HEK293 (cell line): ENCODE measurements at regions not wholly inside any gene's neighbourhood (a gene's known extent, or its start where the extent isn't known, plus 50 kb on each side); places are given as distances from the start of the nearest gene placed in this dataset.

ENCODE experiments used
- CTCF ChIA-PET: fragments of 350-600 bp; formaldehyde crosslinking; extraction: SDS; loops from one replicate; lab custom pipeline; 2021; ENCODE audit warnings: antibody characterized with exemption; lab: Yijun Ruan, JAX
- POLR2A ChIA-PET: fragments of 300-600 bp; formaldehyde crosslinking; extraction: SDS; loops from one replicate; lab custom pipeline; 2020; ENCODE audit warnings: antibody characterized with exemption, inconsistent platforms; lab: Yijun Ruan, JAX
- H3K27ac ChIP-seq: fragments of 200-500 bp; sonication (Bioruptor generic); 2 replicates; pipeline ENCODE4 v1.5.1; 2014; ENCODE audit warnings: low read depth, low read length, control low read depth, inconsistent platforms; ENCODE audit errors: extremely low read depth
- H3K36me3 ChIP-seq, 2 experiments: fragments of 200-500 bp in 1 of 2; sonication (Bioruptor generic) in 1 of 2; 1 replicate in 1 of 2; 2 replicates in 1 of 2; pipeline ENCODE4 v1.5.1; 2014 to 2017; ENCODE audit warnings: inconsistent platforms in 2 of 2, low read length in 2 of 2; ENCODE audit not compliant: control insufficient read depth in 2 of 2, insufficient read depth in 1 of 2
- H3K4me1 ChIP-seq: fragments of 200-500 bp; sonication (Bioruptor generic); 2 replicates; pipeline ENCODE4 v1.5.1; 2014; ENCODE audit warnings: mild to moderate bottlenecking, low read length, inconsistent platforms; ENCODE audit not compliant: control insufficient read depth, insufficient read depth
- H3K4me3 ChIP-seq: 2 replicates; pipeline ENCODE4 v1.5.1; 2011; ENCODE audit warnings: low read depth, mild to moderate bottlenecking, control low read depth, low read length, moderate library complexity
- H3K9me3 ChIP-seq: fragments of 200-500 bp; sonication (Bioruptor generic); 2 replicates; pipeline ENCODE4 v1.5.1; 2014; ENCODE audit warnings: low read depth, low read length, inconsistent platforms; ENCODE audit not compliant: control insufficient read depth, insufficient read depth
- KLF7 ChIP-seq: fragments of 450-650 bp; formaldehyde crosslinking; IDR thresholded peaks from 2 replicates; pipeline ENCODE4 v1.5.1; 2016; ENCODE audit warnings: missing biosample characterization, missing genetic modification characterization, borderline replicate concordance
- OVOL3 ChIP-seq: fragments of 450-650 bp; formaldehyde crosslinking; IDR thresholded peaks from 2 replicates; pipeline ENCODE4 v1.5.1; 2016; ENCODE audit warnings: missing biosample characterization, missing genetic modification characterization
- SETDB1 ChIP-seq: IDR thresholded peaks from one replicate; pipeline ENCODE4 v1.6.1; 2017; ENCODE audit warnings: mild to moderate bottlenecking, low read length, moderate library complexity, mixed read lengths; ENCODE audit not compliant: insufficient read length
- SP3 ChIP-seq: fragments of 450-650 bp; formaldehyde crosslinking; IDR thresholded peaks from 2 replicates; pipeline ENCODE4 v1.5.1; 2016; ENCODE audit warnings: missing biosample characterization, missing genetic modification characterization
- TCF7L2 ChIP-seq: IDR thresholded peaks from 2 replicates; pipeline ENCODE4 v1.6.1; 2011; ENCODE audit warnings: low read depth, mild to moderate bottlenecking, inconsistent platforms, low read length, moderate library complexity, borderline replicate concordance
- ZFP37 ChIP-seq: fragments of 450-650 bp; formaldehyde crosslinking; IDR thresholded peaks from 2 replicates; pipeline ENCODE4 v1.5.1; 2016; ENCODE audit warnings: missing biosample characterization, missing genetic modification characterization
- ZNF121 ChIP-seq: fragments of 450-650 bp; formaldehyde crosslinking; IDR thresholded peaks from 2 replicates; pipeline ENCODE4 v1.5.1; 2016; ENCODE audit warnings: missing biosample characterization, missing genetic modification characterization
- ZNF155 ChIP-seq: fragments of 450-650 bp; formaldehyde crosslinking; IDR thresholded peaks from 2 replicates; pipeline ENCODE4 v1.5.1; 2016; ENCODE audit warnings: missing biosample characterization, missing genetic modification characterization
- ZNF184 ChIP-seq: fragments of 450-650 bp; IDR thresholded peaks from 2 replicates; pipeline ENCODE4 v1.5.1; 2018; ENCODE audit warnings: missing biosample characterization, mild to moderate bottlenecking, missing genetic modification characterization
- ZNF391 ChIP-seq: fragments of 450-650 bp; formaldehyde crosslinking; IDR thresholded peaks from 2 replicates; pipeline ENCODE4 v1.5.1; 2016; ENCODE audit warnings: low read depth, missing biosample characterization, missing genetic modification characterization, borderline replicate concordance
- ZNF449 ChIP-seq: fragments of 450-650 bp; formaldehyde crosslinking; IDR thresholded peaks from 2 replicates; pipeline ENCODE4 v1.5.1; 2017; ENCODE audit warnings: missing biosample characterization, mild to moderate bottlenecking, missing genetic modification characterization, moderate library complexity
- ZNF518A ChIP-seq: fragments of 450-650 bp; formaldehyde crosslinking; conservative IDR thresholded peaks from 2 replicates; pipeline ENCODE4 v1.5.1; 2016; ENCODE audit warnings: low read depth, missing biosample characterization, missing genetic modification characterization
- ZNF555 ChIP-seq: fragments of 450-650 bp; formaldehyde crosslinking; conservative IDR thresholded peaks from 2 replicates; pipeline ENCODE4 v1.5.1; 2017; ENCODE audit warnings: missing biosample characterization, mild to moderate bottlenecking, missing genetic modification characterization, inconsistent platforms
- ZNF585B ChIP-seq: fragments of 450-650 bp; formaldehyde crosslinking; IDR thresholded peaks from 2 replicates; pipeline ENCODE4 v1.5.1; 2016; ENCODE audit warnings: missing biosample characterization, missing genetic modification characterization
- ZNF623 ChIP-seq: fragments of 450-650 bp; formaldehyde crosslinking; IDR thresholded peaks from 2 replicates; pipeline ENCODE4 v1.5.1; 2016; ENCODE audit warnings: missing biosample characterization, missing genetic modification characterization
- ZNF645 ChIP-seq: fragments of 450-650 bp; formaldehyde crosslinking; IDR thresholded peaks from 2 replicates; pipeline ENCODE4; 2016; ENCODE audit warnings: missing biosample characterization, missing genetic modification characterization
- ZNF677 ChIP-seq: fragments of 450-650 bp; IDR thresholded peaks from 2 replicates; pipeline ENCODE4 v1.5.0; 2018; ENCODE audit warnings: missing biosample characterization, mild to moderate bottlenecking, missing genetic modification characterization, moderate library complexity
- TF ChIP-seq, protein P1 (sequence below): fragments of 450-650 bp; formaldehyde crosslinking; IDR thresholded peaks from 2 replicates; pipeline ENCODE4 v1.5.1; 2017; ENCODE audit warnings: missing biosample characterization, missing genetic modification characterization
- TF ChIP-seq, protein P2 (sequence below): fragments of 450-650 bp; formaldehyde crosslinking; IDR thresholded peaks from 2 replicates; pipeline ENCODE4 v1.5.1; 2016; ENCODE audit warnings: missing biosample characterization, missing genetic modification characterization
- TF ChIP-seq, protein P3 (sequence below): fragments of 450-650 bp; IDR thresholded peaks from 2 replicates; pipeline ENCODE4 v1.5.1; 2018; ENCODE audit warnings: missing biosample characterization, mild to moderate bottlenecking, missing genetic modification characterization
- TF ChIP-seq, protein P4 (sequence below): fragments of 450-650 bp; formaldehyde crosslinking; IDR thresholded peaks from 2 replicates; pipeline ENCODE4 v1.5.0; 2017; ENCODE audit warnings: missing biosample characterization, missing genetic modification characterization, borderline replicate concordance

GRCh38 chr17:69605571-69605970, 191.1 kb downstream of the MAP2K6 start:
- no peak for TF ChIP-seq OVOL3 (tag by site-specific recombination)
- TF ChIP-seq ZFP37 (tag by site-specific recombination): no peak
- TF ChIP-seq ZNF555 (tag by site-specific recombination): no peak
- TF ChIP-seq SETDB1: no peak
- no peak for TF ChIP-seq ZNF623 (tag by site-specific recombination)
- TF ChIP-seq ZNF449 (tag by site-specific recombination): no peak
- TF ChIP-seq ZNF585B (tag by site-specific recombination): no peak
- TF ChIP-seq, protein P1, sequence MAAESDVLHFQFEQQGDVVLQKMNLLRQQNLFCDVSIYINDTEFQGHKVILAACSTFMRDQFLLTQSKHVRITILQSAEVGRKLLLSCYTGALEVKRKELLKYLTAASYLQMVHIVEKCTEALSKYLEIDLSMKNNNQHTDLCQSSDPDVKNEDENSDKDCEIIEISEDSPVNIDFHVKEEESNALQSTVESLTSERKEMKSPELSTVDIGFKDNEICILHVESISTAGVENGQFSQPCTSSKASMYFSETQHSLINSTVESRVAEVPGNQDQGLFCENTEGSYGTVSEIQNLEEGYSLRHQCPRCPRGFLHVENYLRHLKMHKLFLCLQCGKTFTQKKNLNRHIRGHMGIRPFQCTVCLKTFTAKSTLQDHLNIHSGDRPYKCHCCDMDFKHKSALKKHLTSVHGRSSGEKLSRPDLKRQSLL (tag by site-specific recombination): no peak
- TF ChIP-seq TCF7L2: no peak
- TF ChIP-seq, all 188 proteins: peak for 0

GRCh38 chr17:69606142-69606800, 191.8 kb downstream of the MAP2K6 start:
- CTCF ChIA-PET: interaction anchor here (0.6 to 4.0 kb wide), 37 partner anchors 8 to 1536 kb away, joined by 3 to 25 read pairs (median 4); no protein-coding TSS in a partner anchor
- Histone ChIP-seq H3K36me3 (no peaks in the 10 kb centered on the region), H3K4me1 (peaks cover 7% of the 10 kb centered on the region), H3K4me3 (no peak overlapping the region), H3K9me3 (no peaks in the 10 kb centered on the region), H3K27ac (no peak overlapping the region)
- POLR2A ChIA-PET: no interaction called here
- TF ChIP-seq ZNF155 (tag by site-specific recombination) (no peak), ZNF391 (tag by site-specific recombination) (no peak), SP3 (tag by site-specific recombination) (no peak), ZNF518A (tag by site-specific recombination) (no peak), ZNF184 (tag by site-specific recombination) (no peak), ZNF677 (tag by site-specific recombination) (no peak), KLF7 (tag by site-specific recombination) (no peak), ZNF121 (tag by site-specific recombination) (no peak), ZNF645 (no peak)
- TF ChIP-seq, protein P2, sequence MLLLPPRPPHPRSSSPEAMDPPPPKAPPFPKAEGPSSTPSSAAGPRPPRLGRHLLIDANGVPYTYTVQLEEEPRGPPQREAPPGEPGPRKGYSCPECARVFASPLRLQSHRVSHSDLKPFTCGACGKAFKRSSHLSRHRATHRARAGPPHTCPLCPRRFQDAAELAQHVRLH: no peak
- TF ChIP-seq, protein P3, sequence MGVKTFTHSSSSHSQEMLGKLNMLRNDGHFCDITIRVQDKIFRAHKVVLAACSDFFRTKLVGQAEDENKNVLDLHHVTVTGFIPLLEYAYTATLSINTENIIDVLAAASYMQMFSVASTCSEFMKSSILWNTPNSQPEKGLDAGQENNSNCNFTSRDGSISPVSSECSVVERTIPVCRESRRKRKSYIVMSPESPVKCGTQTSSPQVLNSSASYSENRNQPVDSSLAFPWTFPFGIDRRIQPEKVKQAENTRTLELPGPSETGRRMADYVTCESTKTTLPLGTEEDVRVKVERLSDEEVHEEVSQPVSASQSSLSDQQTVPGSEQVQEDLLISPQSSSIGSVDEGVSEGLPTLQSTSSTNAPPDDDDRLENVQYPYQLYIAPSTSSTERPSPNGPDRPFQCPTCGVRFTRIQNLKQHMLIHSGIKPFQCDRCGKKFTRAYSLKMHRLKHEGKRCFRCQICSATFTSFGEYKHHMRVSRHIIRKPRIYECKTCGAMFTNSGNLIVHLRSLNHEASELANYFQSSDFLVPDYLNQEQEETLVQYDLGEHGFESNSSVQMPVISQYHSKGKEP (tag by site-specific recombination): no peak
- TF ChIP-seq, protein P4, sequence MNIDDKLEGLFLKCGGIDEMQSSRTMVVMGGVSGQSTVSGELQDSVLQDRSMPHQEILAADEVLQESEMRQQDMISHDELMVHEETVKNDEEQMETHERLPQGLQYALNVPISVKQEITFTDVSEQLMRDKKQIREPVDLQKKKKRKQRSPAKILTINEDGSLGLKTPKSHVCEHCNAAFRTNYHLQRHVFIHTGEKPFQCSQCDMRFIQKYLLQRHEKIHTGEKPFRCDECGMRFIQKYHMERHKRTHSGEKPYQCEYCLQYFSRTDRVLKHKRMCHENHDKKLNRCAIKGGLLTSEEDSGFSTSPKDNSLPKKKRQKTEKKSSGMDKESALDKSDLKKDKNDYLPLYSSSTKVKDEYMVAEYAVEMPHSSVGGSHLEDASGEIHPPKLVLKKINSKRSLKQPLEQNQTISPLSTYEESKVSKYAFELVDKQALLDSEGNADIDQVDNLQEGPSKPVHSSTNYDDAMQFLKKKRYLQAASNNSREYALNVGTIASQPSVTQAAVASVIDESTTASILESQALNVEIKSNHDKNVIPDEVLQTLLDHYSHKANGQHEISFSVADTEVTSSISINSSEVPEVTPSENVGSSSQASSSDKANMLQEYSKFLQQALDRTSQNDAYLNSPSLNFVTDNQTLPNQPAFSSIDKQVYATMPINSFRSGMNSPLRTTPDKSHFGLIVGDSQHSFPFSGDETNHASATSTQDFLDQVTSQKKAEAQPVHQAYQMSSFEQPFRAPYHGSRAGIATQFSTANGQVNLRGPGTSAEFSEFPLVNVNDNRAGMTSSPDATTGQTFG: no peak

More at GRCh38 chr17:69605571-69605970, 191.1 kb downstream of the MAP2K6 start:
- Histone ChIP-seq H3K27ac (no peak overlapping the region), H3K4me3 (no peak overlapping the region), H3K9me3 (no peaks in the 10 kb centered on the region), H3K36me3 (no peaks in the 10 kb centered on the region), H3K4me1 (peaks cover 7% of the 10 kb centered on the region)
- ChIA-PET POLR2A (no interaction called here), CTCF (interaction anchor here (2.1 to 2.2 kb wide), 2 partner anchors 38 to 190 kb away, joined by 6 to 20 read pairs; no protein-coding TSS in a partner anchor)
